HepG2 (cell line): ENCODE measurements at regions not wholly inside any gene's neighbourhood (a gene's known extent, or its start where the extent isn't known, plus 50 kb on each side); places are given as distances from the start of the nearest gene placed in this dataset.

ENCODE experiments used
- ATAC-seq: fragments of 200-7000 bp; cut with Tn5 transposase; 3 replicates; pipeline ENCODE4 v1.9.1; 2020; ENCODE audit warnings: mild to moderate bottlenecking, moderate library complexity
- BruUV-seq: library from RNA; stranded (reverse); fragments of 400-500 nt; replicated peaks from 2 replicates; lab custom pipeline; 2021; lab: Mats Ljungman, UMichigan
- CTCF ChIA-PET: fragments of 300-600 bp; formaldehyde crosslinking; extraction: SDS; loops from one replicate; lab custom pipeline; 2021; ENCODE audit warnings: low total read pairs, inconsistent platforms, low intra/inter-chr PET ratio; lab: Yijun Ruan, JAX
- POLR2A ChIA-PET: fragments of 350-600 bp; sonication (Branson Sonifier 250); formaldehyde crosslinking; loops from one replicate; lab custom pipeline; 2020; ENCODE audit warnings: antibody characterized with exemption, inconsistent platforms; lab: Yijun Ruan, JAX
- DNase-seq: peaks from one replicate; pipeline ENCODE4 v3.0.0-alpha.2; 2015; ENCODE audit warnings: low spot score
- FAIRE-seq: peaks from 3 replicates; lab custom pipeline; 2011; peaks lifted over from hg19 to GRCh38; lab: Jason Lieb, UNC
- H2AFZ ChIP-seq: one replicate; pipeline ENCODE4 v1.6.1; 2011; ENCODE audit warnings: low read length, inconsistent platforms
- H3K27ac ChIP-seq: fragments of 300-600 bp; 3 replicates; pipeline ENCODE4 v1.8.0; 2011; ENCODE audit warnings: mixed run types, mild to moderate bottlenecking, mixed read lengths, low read length, inconsistent platforms; ENCODE audit not compliant: insufficient read depth; ENCODE audit errors: extremely low read length
- H3K27me3 ChIP-seq, 2 experiments: fragments of 200-600 bp in 1 of 2; 2 replicates in 1 of 2; 3 replicates in 1 of 2; pipeline versions ENCODE4 v1.6.0 to v1.8.0; 2011; ENCODE audit warnings: low read length in 2 of 2, mild to moderate bottlenecking in 2 of 2, moderate library complexity in 2 of 2, inconsistent platforms in 1 of 2; ENCODE audit not compliant: insufficient read depth in 2 of 2, control insufficient read depth in 1 of 2
- H3K36me3 ChIP-seq, 2 experiments: fragments of 200-600 bp in 1 of 2; replicated peaks in 1 of 2; 2 replicates in 1 of 2; 3 replicates in 1 of 2; pipeline versions ENCODE4 v1.5.1 to v1.8.0; 2011; ENCODE audit warnings: low read length in 2 of 2, inconsistent platforms in 1 of 2; ENCODE audit not compliant: insufficient read depth in 2 of 2, control insufficient read depth in 1 of 2
- H3K4me1 ChIP-seq: 2 replicates; pipeline ENCODE4 v1.5.1; 2012; ENCODE audit warnings: low read length, inconsistent platforms; ENCODE audit not compliant: insufficient read depth
- H3K4me2 ChIP-seq: 2 replicates; pipeline ENCODE4 v1.6.0; 2011; ENCODE audit warnings: low read depth, low read length, inconsistent platforms
- H3K4me3 ChIP-seq, 3 experiments: fragments of 200-600 bp in 1 of 3; sonication (generic), shearing (Covaris generic) in 1 of 3; replicated peaks in 1 of 3; 2 replicates each; pipeline ENCODE4 v1.5.1; 2011 to 2016; ENCODE audit warnings: low read length in 3 of 3, inconsistent platforms in 2 of 3, low read depth in 2 of 3, mild to moderate bottlenecking in 2 of 3, control low read depth in 1 of 3, mixed read lengths in 1 of 3; ENCODE audit not compliant: insufficient read depth in 1 of 3
- H3K79me2 ChIP-seq: one replicate; pipeline ENCODE4 v1.6.1; 2011; ENCODE audit warnings: low read length, inconsistent platforms; ENCODE audit not compliant: insufficient read depth
- H3K9ac ChIP-seq: 2 replicates; pipeline ENCODE4 v1.6.0; 2011; ENCODE audit warnings: mild to moderate bottlenecking, low read depth, low read length, inconsistent platforms; ENCODE audit not compliant: insufficient read depth
- H3K9me3 ChIP-seq: 2 replicates; pipeline ENCODE4 v1.5.1; 2012; ENCODE audit warnings: mild to moderate bottlenecking, low read length
- H4K20me1 ChIP-seq: 2 replicates; pipeline ENCODE4 v1.6.0; 2011; ENCODE audit warnings: inconsistent platforms, mild to moderate bottlenecking, low read length, moderate library complexity; ENCODE audit not compliant: insufficient read depth
- CCDC6 ChIP-seq: sonication (generic); formaldehyde crosslinking; IDR thresholded peaks from 2 replicates; pipeline ENCODE4 v1.8.1; 2022; ENCODE audit warnings: mild to moderate bottlenecking, missing genetic modification reagents, moderate library complexity
- CREBL2 ChIP-seq: sonication (generic); formaldehyde crosslinking; IDR thresholded peaks from 2 replicates; pipeline ENCODE4 v1.8.1; 2023; ENCODE audit warnings: missing genetic modification reagents, mild to moderate bottlenecking, borderline replicate concordance
- DR1 ChIP-seq: sonication (generic); formaldehyde crosslinking; IDR thresholded peaks from 2 replicates; pipeline ENCODE4 v1.8.0; 2021; ENCODE audit warnings: mild to moderate bottlenecking, missing genetic modification reagents, inconsistent platforms
- MAFK ChIP-seq, 2 experiments: IDR thresholded peaks in 1 of 2; conservative IDR thresholded peaks in 1 of 2; 2 replicates each; pipeline ENCODE4 v1.6.1; 2011; ENCODE audit warnings: improper control_type of control experiment in 2 of 2, low read length in 2 of 2
- TCF7 ChIP-seq: sonication (generic); IDR thresholded peaks from 2 replicates; pipeline ENCODE4 v1.6.1; 2016; ENCODE audit warnings: antibody characterized with exemption, low read depth
- ZMYM4 ChIP-seq: sonication (generic); formaldehyde crosslinking; IDR thresholded peaks from 2 replicates; pipeline ENCODE4 v1.8.1; 2023; ENCODE audit warnings: mild to moderate bottlenecking, missing genetic modification reagents
- ZNF280B ChIP-seq: sonication (generic); formaldehyde crosslinking; IDR thresholded peaks from 2 replicates; pipeline ENCODE4 v1.5.0; 2020; ENCODE audit warnings: missing genetic modification reagents, mild to moderate bottlenecking, borderline replicate concordance
- ZNF558 ChIP-seq: sonication (generic); formaldehyde crosslinking; IDR thresholded peaks from 2 replicates; pipeline ENCODE4 v1.9.0; 2022; ENCODE audit warnings: mild to moderate bottlenecking, missing genetic modification reagents, borderline replicate concordance
- ZNF670 ChIP-seq: sonication (generic); formaldehyde crosslinking; IDR thresholded peaks from 2 replicates; pipeline ENCODE4 v1.8.0; 2022; ENCODE audit warnings: mild to moderate bottlenecking, missing genetic modification reagents, borderline replicate concordance
- ZNF749 ChIP-seq: sonication (generic); formaldehyde crosslinking; IDR thresholded peaks from 2 replicates; pipeline ENCODE4 v1.8.0; 2022; ENCODE audit warnings: mild to moderate bottlenecking, missing genetic modification reagents, moderate library complexity, borderline replicate concordance
- ZNF777 ChIP-seq: sonication (generic); formaldehyde crosslinking; IDR thresholded peaks from 2 replicates; pipeline ENCODE4 v1.4.0; 2020; ENCODE audit warnings: missing genetic modification reagents
- WGBS: methylation state at CpG from one replicate; pipeline ENCODE4 v1.1.6; 2017; ENCODE audit warnings: low lambda C conversion rate; 5-methylcytosine and 5-hydroxymethylcytosine counted together
- in situ Hi-C: cut with HindIII; loops from 2 replicates; pipeline ENCODE4 v1.10.0; 2017; ENCODE audit warnings: low pct_unique_long_range_greater_than_20kb; ENCODE audit not compliant: extremely low pct_ligation_motif_present
- intact Hi-C: fragments of 100-400 bp; cut with micrococcal nuclease; formaldehyde crosslinking; loops from one replicate; pipeline ENCODE4 v1.10.0; 2022; ENCODE audit not compliant: unreplicated experiment

GRCh38 chr6:113578691-113579090 is 278.5 kb upstream of the MARCKS start:
- ATAC-seq (no peak), FAIRE-seq (no peak), DNase-seq (no peak)
- ChIA-PET CTCF (no interaction called here), POLR2A (no interaction called here)
- TF ChIP-seq ZMYM4 (CRISPR knock-in tag), result no peak
- no peak for TF ChIP-seq DR1 (CRISPR knock-in tag)
- no peak for TF ChIP-seq CREBL2 (CRISPR knock-in tag)
- TF ChIP-seq ZNF777 (CRISPR knock-in tag), result no peak
- TF ChIP-seq ZNF670 (CRISPR knock-in tag), result no peak
- TF ChIP-seq ZNF280B (CRISPR knock-in tag), result no peak
- no peak for TF ChIP-seq MAFK (conservative IDR thresholded peaks at IDR 0.05 in 1 of 2, IDR thresholded peaks at IDR 0.05 in 1 of 2; ENCODE audit: low read length in 2 of 2)
- no peak for TF ChIP-seq ZNF749 (CRISPR knock-in tag)
- no peak for TF ChIP-seq TCF7
- no peak for TF ChIP-seq ZNF558 (CRISPR knock-in tag)
- TF ChIP-seq CCDC6 (CRISPR knock-in tag), result no peak
- H3K27ac ChIP-seq, result no peak overlapping the region
- H3K4me3 ChIP-seq, result no peak overlapping the region
- 44% methylated on average over 3 of the region's 3 CpGs for WGBS
- H4K20me1 ChIP-seq, result no peaks in the 10 kb centered on the region
- intact Hi-C loops (no loop called here), in situ Hi-C loops (no loop called here)
- BruUV-seq, result no TSS peak
- H3K9ac ChIP-seq, result no peak overlapping the region
- H3K36me3 ChIP-seq, result no peaks in the 10 kb centered on the region
- H3K79me2 ChIP-seq, result no peaks in the 10 kb centered on the region
- no peak overlapping the region for H3K4me2 ChIP-seq
- H3K4me1 ChIP-seq, result peaks cover 10% of the 10 kb centered on the region
- peaks cover 7% of the 10 kb centered on the region for H3K9me3 ChIP-seq
- no peak overlapping the region for H2AFZ ChIP-seq
- no peaks in the 10 kb centered on the region; a peak in 1 of 5 replicates for H3K27me3 ChIP-seq
